NCI-H748 (cell line): ENCODE measurements at regions not wholly inside any gene's neighbourhood (a gene's known extent, or its start where the extent isn't known, plus 50 kb on each side); places are given as distances from the start of the nearest gene placed in this dataset.
A peak's percentile ranks its signal among the peaks of the same experiment; 100 is the strongest.
"Not testable (repeated sequence)": the region's sequence is repeated elsewhere in the genome, so short reads cannot be mapped to it uniquely, and the experiment has no call there.

Experiments used
- DNase-seq: peaks from one replicate; lab custom pipeline; 2025; ENCODE audit not compliant: unreplicated experiment; lab: John Stamatoyannopoulos, UW

- DNase-seq: no peak
Observed at GRCh38 chr4:127379499-127379898, 253.3 kb upstream of the INTU start.

GRCh38 chr4:127379948-127380347, 252.8 kb upstream of the INTU start:
- not testable (repeated sequence) for DNase-seq

- DNase-seq: no peak
Observed at GRCh38 chr4:127383666-127384065, 249.1 kb upstream of the INTU start.

GRCh38 chr4:127394516-127394915, 238.2 kb upstream of the INTU start:
- no peak for DNase-seq

GRCh38 chr4:127400276-127400675, 232.5 kb upstream of the INTU start:
- DNase-seq: no peak

GRCh38 chr4:127400731-127401346, 231.9 kb upstream of the INTU start:
- DNase-seq: peak; percentile 41

GRCh38 chr4:127403471-127404084, 229.2 kb upstream of the INTU start:
- no peak for DNase-seq

GRCh38 chr4:127406187-127406586, 226.6 kb upstream of the INTU start:
- DNase-seq: no peak

- DNase-seq: peak; percentile 48
Observed at GRCh38 chr4:127407572-127407971, 225.2 kb upstream of the INTU start.

- DNase-seq: no peak
Observed at GRCh38 chr4:127410201-127410600, 222.6 kb upstream of the INTU start.

- no peak for DNase-seq
Observed at GRCh38 chr4:127410644-127411043, 222.1 kb upstream of the INTU start.

- DNase-seq: no peak
Observed at GRCh38 chr4:127414951-127415606, 217.7 kb upstream of the INTU start.

- no peak for DNase-seq
Observed at GRCh38 chr4:127416115-127416514, 216.6 kb upstream of the INTU start.

- no peak for DNase-seq
Observed at GRCh38 chr4:127417885-127418535, 214.7 kb upstream of the INTU start.

GRCh38 chr4:127419431-127419830, 213.3 kb upstream of the INTU start:
- DNase-seq: no peak

- no peak for DNase-seq
Observed at GRCh38 chr4:127421437-127421836, 211.3 kb upstream of the INTU start.

GRCh38 chr4:127425202-127425845, 207.4 kb upstream of the INTU start:
- DNase-seq: no peak

GRCh38 chr4:127425851-127426250, 206.9 kb upstream of the INTU start:
- DNase-seq: no peak

GRCh38 chr4:127441571-127441970, 191.2 kb upstream of the INTU start:
- DNase-seq: no peak

- DNase-seq: no peak
Observed at GRCh38 chr4:127445471-127445870, 187.3 kb upstream of the INTU start.

- no peak for DNase-seq
Observed at GRCh38 chr4:127446427-127446885, 186.3 kb upstream of the INTU start.
